PC-3 (cell line): ENCODE measurements at regions not wholly inside any gene's neighbourhood (a gene's known extent, or its start where the extent isn't known, plus 50 kb on each side); places are given as distances from the start of the nearest gene placed in this dataset.

Experiments
- EZH2phosphoT487 ChIP-seq: fragments of 300-600 bp; sonication (generic); IDR thresholded peaks from 2 replicates; pipeline ENCODE4 v1.6.1; 2018; ENCODE audit warnings: mild to moderate bottlenecking, antibody characterized with exemption, low read length, borderline replicate concordance
- TF ChIP-seq, protein P1 (sequence below): fragments of 300-600 bp; sonication (generic); conservative IDR thresholded peaks from 2 replicates; pipeline ENCODE4 v1.5.1; 2017; ENCODE audit warnings: antibody characterized with exemption, low read depth, mild to moderate bottlenecking, low read length

DNA sequence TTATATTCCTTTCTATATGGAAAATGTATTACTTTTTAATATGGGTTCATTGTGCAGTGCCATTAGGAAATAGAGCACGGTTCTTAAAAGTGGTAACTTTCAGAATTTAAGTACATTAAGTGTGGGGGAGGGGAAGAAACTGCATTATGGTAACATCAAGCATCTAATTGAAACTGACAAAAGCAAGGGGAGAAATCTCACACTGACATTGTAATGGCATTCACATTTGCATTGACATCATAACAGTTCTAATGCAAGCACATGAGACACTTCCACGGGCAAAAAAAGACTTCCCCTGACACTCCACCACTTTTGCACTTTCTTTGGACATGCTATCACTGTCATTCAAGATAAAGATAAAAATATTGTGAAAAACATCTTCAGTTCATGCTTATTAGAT lies 431.3 kb upstream of the SMIM21 start:
- TF ChIP-seq, protein P1, sequence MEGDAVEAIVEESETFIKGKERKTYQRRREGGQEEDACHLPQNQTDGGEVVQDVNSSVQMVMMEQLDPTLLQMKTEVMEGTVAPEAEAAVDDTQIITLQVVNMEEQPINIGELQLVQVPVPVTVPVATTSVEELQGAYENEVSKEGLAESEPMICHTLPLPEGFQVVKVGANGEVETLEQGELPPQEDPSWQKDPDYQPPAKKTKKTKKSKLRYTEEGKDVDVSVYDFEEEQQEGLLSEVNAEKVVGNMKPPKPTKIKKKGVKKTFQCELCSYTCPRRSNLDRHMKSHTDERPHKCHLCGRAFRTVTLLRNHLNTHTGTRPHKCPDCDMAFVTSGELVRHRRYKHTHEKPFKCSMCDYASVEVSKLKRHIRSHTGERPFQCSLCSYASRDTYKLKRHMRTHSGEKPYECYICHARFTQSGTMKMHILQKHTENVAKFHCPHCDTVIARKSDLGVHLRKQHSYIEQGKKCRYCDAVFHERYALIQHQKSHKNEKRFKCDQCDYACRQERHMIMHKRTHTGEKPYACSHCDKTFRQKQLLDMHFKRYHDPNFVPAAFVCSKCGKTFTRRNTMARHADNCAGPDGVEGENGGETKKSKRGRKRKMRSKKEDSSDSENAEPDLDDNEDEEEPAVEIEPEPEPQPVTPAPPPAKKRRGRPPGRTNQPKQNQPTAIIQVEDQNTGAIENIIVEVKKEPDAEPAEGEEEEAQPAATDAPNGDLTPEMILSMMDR: no peak
- no peak for TF ChIP-seq EZH2phosphoT487
